ENCODE measurements at regions not wholly inside any gene's neighbourhood (a gene's known extent, or its start where the extent isn't known, plus 50 kb on each side); places are given as distances from the start of the nearest gene placed in this dataset.

DNA sequence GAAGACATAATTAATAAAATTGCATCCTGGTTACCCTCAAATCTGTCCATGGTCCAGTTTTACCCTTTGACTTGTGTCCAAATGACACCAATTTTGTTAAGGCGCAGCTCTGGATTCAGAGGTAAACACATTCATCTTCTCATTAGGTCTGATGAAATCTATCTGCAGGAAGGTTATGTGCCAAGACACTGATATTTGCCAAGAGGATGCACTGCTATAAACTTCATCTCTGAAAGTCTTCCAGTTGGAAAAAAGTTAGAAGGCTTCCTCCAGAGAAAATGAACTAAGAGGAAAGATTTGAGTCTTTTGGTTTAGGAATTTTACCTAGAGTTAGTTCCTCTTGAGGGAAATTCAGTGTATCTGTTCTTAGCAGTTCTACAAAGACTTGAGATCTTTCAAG lies 717.8 kb downstream of the DTWD2 start:
- no peaks in the 10 kb centered on the region for H4K20me1 ChIP-seq (ENCODE audit: insufficient read depth, low read length)
- H3K9ac ChIP-seq (ENCODE audit: low read length), result no peak overlapping the region
- H3K4me2 ChIP-seq (ENCODE audit: low read length), result no peak overlapping the region
- no peaks in the 10 kb centered on the region for H3K9me3 ChIP-seq (ENCODE audit: insufficient read depth, low read length)
- no peak overlapping the region for H3K4me3 ChIP-seq (ENCODE audit: low read length)
- no peaks in the 10 kb centered on the region for H3K27me3 ChIP-seq (ENCODE audit: low read depth, low read length)
- no peak overlapping the region for H2AFZ ChIP-seq (ENCODE audit: low read depth, low read length)
- TF ChIP-seq EZH2phosphoT487 (IDR thresholded peaks at IDR 0.05; ENCODE audit: low read depth), result no peak
- TF ChIP-seq, protein P1, sequence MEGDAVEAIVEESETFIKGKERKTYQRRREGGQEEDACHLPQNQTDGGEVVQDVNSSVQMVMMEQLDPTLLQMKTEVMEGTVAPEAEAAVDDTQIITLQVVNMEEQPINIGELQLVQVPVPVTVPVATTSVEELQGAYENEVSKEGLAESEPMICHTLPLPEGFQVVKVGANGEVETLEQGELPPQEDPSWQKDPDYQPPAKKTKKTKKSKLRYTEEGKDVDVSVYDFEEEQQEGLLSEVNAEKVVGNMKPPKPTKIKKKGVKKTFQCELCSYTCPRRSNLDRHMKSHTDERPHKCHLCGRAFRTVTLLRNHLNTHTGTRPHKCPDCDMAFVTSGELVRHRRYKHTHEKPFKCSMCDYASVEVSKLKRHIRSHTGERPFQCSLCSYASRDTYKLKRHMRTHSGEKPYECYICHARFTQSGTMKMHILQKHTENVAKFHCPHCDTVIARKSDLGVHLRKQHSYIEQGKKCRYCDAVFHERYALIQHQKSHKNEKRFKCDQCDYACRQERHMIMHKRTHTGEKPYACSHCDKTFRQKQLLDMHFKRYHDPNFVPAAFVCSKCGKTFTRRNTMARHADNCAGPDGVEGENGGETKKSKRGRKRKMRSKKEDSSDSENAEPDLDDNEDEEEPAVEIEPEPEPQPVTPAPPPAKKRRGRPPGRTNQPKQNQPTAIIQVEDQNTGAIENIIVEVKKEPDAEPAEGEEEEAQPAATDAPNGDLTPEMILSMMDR (IDR thresholded peaks at IDR 0.05; ENCODE audit: low read depth, low read length), result no peak
- no peaks in the 10 kb centered on the region for H3K79me2 ChIP-seq (ENCODE audit: low read length)
- H3K4me1 ChIP-seq (ENCODE audit: low read length), result no peaks in the 10 kb centered on the region
- no peak overlapping the region for H3K27ac ChIP-seq (ENCODE audit: low read length)
- H3K36me3 ChIP-seq (replicated peaks; ENCODE audit: low read depth, low read length), result no peaks in the 10 kb centered on the region

DNA sequence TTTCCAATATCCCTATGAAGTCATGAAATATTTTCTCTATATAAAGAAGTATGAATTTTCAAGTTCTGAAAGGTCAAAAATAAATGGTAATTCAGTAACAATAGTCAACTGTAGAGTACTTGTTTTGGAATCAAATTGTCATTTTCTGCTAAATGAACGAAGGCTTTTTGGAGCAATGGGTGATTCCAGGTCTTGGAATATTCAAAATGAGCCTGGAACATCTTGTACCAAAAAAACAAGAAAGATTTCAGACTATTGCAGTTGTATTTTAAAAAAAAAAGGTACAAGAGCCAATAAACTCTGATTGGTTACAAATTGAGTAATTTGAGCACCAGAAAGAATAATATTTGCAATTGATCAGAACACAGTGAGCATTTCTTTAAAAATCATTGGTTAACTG lies 730.1 kb downstream of the DTWD2 start:
- Histone ChIP-seq H3K27ac (ENCODE audit: low read length) (no peak overlapping the region), H3K4me2 (ENCODE audit: low read length) (no peak overlapping the region), H3K36me3 (replicated peaks; ENCODE audit: low read depth, low read length) (no peaks in the 10 kb centered on the region), H4K20me1 (ENCODE audit: insufficient read depth, low read length) (no peaks in the 10 kb centered on the region), H3K79me2 (ENCODE audit: low read length) (no peaks in the 10 kb centered on the region), H3K9ac (ENCODE audit: low read length) (no peak overlapping the region), H3K9me3 (ENCODE audit: insufficient read depth, low read length) (no peaks in the 10 kb centered on the region), H3K27me3 (ENCODE audit: low read depth, low read length) (no peaks in the 10 kb centered on the region), H3K4me1 (ENCODE audit: low read length) (no peaks in the 10 kb centered on the region), H3K4me3 (ENCODE audit: low read length) (no peak overlapping the region), H2AFZ (ENCODE audit: low read depth, low read length) (no peak overlapping the region)
- TF ChIP-seq EZH2phosphoT487 (IDR thresholded peaks at IDR 0.05; ENCODE audit: low read depth), result no peak
- TF ChIP-seq, protein P1 (IDR thresholded peaks at IDR 0.05; ENCODE audit: low read depth, low read length), result no peak

DNA sequence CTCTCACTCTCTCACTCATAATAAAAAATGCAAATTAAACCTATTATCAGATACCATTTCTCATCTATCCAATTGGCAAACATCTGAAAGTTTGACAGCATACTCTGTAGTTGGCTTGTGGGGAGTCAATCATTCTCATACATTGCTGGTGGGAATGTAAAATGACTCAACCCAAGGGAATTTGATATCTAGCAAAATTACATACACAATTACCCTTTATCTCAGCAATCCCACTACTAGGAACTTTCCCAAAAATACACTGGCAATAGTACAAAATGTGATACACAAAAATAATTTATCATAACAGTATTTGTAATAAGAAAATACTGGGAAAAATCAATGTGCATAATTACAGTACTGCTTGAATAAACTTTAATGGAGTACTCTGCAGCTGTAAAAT lies 731.3 kb downstream of the DTWD2 start:
- Histone ChIP-seq H3K9ac (ENCODE audit: low read length) (no peak overlapping the region), H3K27ac (ENCODE audit: low read length) (no peak overlapping the region), H3K4me1 (ENCODE audit: low read length) (no peaks in the 10 kb centered on the region), H4K20me1 (ENCODE audit: insufficient read depth, low read length) (no peaks in the 10 kb centered on the region), H3K27me3 (ENCODE audit: low read depth, low read length) (no peaks in the 10 kb centered on the region), H3K79me2 (ENCODE audit: low read length) (no peaks in the 10 kb centered on the region), H3K4me3 (ENCODE audit: low read length) (no peak overlapping the region), H3K4me2 (ENCODE audit: low read length) (no peak overlapping the region), H3K9me3 (ENCODE audit: insufficient read depth, low read length) (no peaks in the 10 kb centered on the region), H3K36me3 (replicated peaks; ENCODE audit: low read depth, low read length) (no peaks in the 10 kb centered on the region), H2AFZ (ENCODE audit: low read depth, low read length) (no peak overlapping the region)
- TF ChIP-seq, protein P1 (IDR thresholded peaks at IDR 0.05; ENCODE audit: low read depth, low read length), result no peak
- TF ChIP-seq EZH2phosphoT487 (IDR thresholded peaks at IDR 0.05; ENCODE audit: low read depth), result no peak

DNA sequence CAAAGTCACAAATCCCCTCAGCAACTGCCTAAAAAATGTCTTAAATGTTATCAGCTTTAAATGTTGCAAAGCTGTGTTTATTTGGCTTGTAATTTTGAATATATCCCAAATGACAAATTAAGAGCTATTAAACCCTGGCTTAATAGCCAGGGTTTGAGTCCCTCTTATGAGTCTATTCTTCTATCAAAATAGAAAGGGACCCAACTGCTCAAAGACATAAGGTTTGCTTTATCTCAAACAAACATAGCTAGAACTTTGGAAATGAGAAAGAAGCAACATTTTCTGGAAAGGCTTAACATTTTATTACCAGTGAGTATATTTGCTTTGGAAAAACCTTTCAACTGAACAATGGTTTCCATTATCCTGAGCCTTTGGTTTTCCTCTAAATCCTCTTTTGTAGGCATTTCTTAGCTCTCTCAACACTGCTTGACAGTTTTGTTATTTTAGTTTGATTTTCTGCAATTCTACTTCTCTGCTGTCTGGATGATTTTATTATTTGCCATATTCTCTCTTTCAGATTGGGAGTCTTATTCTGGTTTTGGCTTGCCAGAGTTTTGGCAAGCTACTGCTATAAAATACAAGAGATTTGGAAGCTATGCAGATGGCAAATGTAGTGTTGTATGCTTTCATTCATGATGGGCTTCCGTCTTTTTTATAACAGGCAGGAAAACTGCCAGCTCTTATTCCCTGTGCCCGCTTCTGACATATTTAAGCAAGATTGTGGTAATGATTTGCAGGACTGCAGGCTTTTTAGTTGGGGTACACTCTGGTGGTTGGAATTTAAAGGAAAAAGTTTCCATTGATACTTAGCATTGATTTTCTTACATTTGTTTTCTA lies 734.9 kb downstream of the DTWD2 start:
- no peak for TF ChIP-seq EZH2phosphoT487 (IDR thresholded peaks at IDR 0.05; ENCODE audit: low read depth)
- TF ChIP-seq, protein P1 (IDR thresholded peaks at IDR 0.05; ENCODE audit: low read depth, low read length), result no peak
- Histone ChIP-seq H3K36me3 (replicated peaks; ENCODE audit: low read depth, low read length) (no peaks in the 10 kb centered on the region), H3K4me1 (ENCODE audit: low read length) (no peaks in the 10 kb centered on the region), H3K79me2 (ENCODE audit: low read length) (no peaks in the 10 kb centered on the region), H3K27me3 (ENCODE audit: low read depth, low read length) (no peaks in the 10 kb centered on the region), H3K9me3 (ENCODE audit: insufficient read depth, low read length) (no peaks in the 10 kb centered on the region), H3K9ac (ENCODE audit: low read length) (no peak overlapping the region), H3K4me3 (ENCODE audit: low read length) (no peak overlapping the region), H3K27ac (ENCODE audit: low read length) (no peak overlapping the region), H3K4me2 (ENCODE audit: low read length) (no peak overlapping the region), H2AFZ (ENCODE audit: low read depth, low read length) (no peak overlapping the region), H4K20me1 (ENCODE audit: insufficient read depth, low read length) (no peaks in the 10 kb centered on the region)

All from OCI-LY3 (cell line).